Fibroblast of the aortic adventitia (primary cell): ENCODE measurements at regions not wholly inside any gene's neighbourhood (a gene's known extent, or its start where the extent isn't known, plus 50 kb on each side); places are given as distances from the start of the nearest gene placed in this dataset.

Experiments used
- DNase-seq: peaks from one replicate; pipeline ENCODE4 v3.0.0-alpha.2; 2010; ENCODE audit warnings: low read depth
- H3K4me3 ChIP-seq: 2 replicates; pipeline ENCODE4 v1.5.1; 2011; ENCODE audit warnings: low read depth, mild to moderate bottlenecking, control low read depth, low read length, moderate library complexity
- CTCF ChIP-seq: IDR thresholded peaks from 2 replicates; pipeline ENCODE4 v1.5.1; 2011; ENCODE audit warnings: mild to moderate bottlenecking, low read length, control low read depth, inconsistent platforms; ENCODE audit not compliant: insufficient read depth

GRCh38 chr10:25707976-25708671 lies 225.9 kb upstream of the MYO3A start:
- no peak overlapping the region for H3K4me3 ChIP-seq
- no peak for TF ChIP-seq CTCF
- no peak for DNase-seq

GRCh38 chr10:25713894-25714240 lies 220.2 kb upstream of the MYO3A start:
- no peak overlapping the region for H3K4me3 ChIP-seq
- no peak for DNase-seq
- TF ChIP-seq CTCF = no peak

GRCh38 chr10:25724241-25724640 lies 209.8 kb upstream of the MYO3A start:
- no peak for DNase-seq
- no peak overlapping the region for H3K4me3 ChIP-seq
- TF ChIP-seq CTCF = no peak

- peak; percentile 72 for TF ChIP-seq CTCF
- H3K4me3 ChIP-seq = no peak overlapping the region
- peak; percentile 69 for DNase-seq
Measured at GRCh38 chr10:25725917-25726716, 207.9 kb upstream of the MYO3A start.

- TF ChIP-seq CTCF = no peak
- no peak for DNase-seq
- H3K4me3 ChIP-seq = no peak overlapping the region
Measured at GRCh38 chr10:25738776-25739175, 195.3 kb upstream of the MYO3A start.

GRCh38 chr10:25743832-25744231 lies 190.2 kb upstream of the MYO3A start:
- no peak for DNase-seq
- no peak for TF ChIP-seq CTCF
- no peak overlapping the region for H3K4me3 ChIP-seq
